GM21737 (cell line): ENCODE measurements at regions not wholly inside any gene's neighbourhood (a gene's known extent, or its start where the extent isn't known, plus 50 kb on each side); places are given as distances from the start of the nearest gene placed in this dataset.

ENCODE experiments used
- ATAC-seq: cut with Tn5 transposase; IDR thresholded peaks from one replicate; pipeline ENCODE4 v1.9.1; 2021; ENCODE audit warnings: mild to moderate bottlenecking, moderate library complexity; ENCODE audit not compliant: unreplicated experiment

DNA sequence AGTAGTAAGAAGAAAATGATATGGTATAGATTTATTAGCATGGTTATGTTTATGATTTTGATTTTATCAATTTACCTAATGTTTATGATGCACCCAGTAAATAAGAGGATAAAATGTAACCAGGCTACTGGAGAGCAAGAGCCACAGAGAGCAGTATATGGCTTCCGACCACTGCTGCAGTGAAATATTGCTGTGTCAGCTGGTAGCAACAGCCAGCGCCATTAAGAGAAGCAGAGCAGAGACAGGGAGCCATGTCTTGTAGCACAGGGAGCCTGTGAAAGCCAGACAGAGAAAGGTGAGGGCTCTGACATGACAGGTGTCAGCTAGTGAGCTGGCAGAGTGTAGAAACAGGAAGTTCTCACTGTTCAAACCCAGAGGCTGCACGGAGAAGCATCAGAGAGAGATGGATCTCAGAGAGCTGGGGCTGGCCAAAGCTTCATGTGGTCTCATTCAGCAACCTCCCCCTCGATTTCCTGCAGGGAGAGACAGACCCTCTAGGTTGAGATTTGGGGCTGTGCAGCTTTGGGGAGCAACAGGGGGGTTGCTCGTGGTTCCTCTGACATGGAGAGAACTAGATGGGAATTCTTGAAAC is 202.1 kb downstream of the MED10 start:
- ATAC-seq, result no peak

DNA sequence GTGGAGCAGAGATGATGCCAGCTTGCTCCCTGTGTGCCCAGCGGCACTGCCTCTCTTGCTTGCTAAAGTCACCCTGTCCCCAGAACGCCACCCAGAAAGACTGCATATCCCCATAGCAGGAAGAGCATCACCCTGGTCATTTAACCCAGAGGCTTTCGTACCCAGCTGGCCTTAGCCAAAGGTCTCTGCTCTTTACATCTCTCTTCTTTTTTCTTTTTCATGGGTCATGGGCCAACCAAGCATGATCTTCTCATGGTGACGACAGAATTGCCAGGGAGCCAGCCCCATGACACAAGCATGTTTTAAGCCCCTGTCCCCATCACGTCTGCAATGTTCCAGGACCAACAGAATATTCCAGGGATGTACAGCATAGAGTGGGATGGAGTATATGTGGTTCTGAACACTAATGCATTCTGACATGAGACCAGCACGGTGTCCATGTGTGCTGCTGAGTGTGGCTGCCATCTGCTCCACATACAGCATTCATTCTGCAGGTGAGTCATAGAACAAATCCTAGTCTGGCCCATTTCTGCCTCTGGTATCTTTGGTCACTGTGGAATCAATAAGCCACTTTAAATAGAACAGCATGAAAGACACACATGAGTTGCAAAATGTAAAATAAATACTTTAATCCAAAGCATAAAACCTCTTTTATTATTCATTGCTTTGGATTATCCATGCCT is 203.0 kb downstream of the MED10 start:
- no peak for ATAC-seq

DNA sequence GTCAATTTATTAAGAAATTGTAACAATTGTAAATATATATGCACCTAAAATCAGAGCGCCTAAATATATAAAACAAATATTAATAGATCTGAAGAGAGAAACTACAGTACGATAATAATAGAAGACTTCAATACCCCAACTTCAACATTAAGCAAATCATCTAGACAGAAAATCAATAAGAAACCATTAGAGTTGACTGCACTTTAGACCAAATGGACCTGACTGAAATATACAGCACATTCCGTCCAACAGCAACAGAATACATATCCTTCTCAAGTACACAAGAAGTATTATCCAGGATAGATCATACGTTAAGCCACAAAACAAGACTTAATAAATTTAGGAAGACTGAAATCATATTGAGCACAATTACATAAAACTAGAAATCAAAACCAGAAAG is 208.7 kb downstream of the MED10 start:
- ATAC-seq, result no peak

DNA sequence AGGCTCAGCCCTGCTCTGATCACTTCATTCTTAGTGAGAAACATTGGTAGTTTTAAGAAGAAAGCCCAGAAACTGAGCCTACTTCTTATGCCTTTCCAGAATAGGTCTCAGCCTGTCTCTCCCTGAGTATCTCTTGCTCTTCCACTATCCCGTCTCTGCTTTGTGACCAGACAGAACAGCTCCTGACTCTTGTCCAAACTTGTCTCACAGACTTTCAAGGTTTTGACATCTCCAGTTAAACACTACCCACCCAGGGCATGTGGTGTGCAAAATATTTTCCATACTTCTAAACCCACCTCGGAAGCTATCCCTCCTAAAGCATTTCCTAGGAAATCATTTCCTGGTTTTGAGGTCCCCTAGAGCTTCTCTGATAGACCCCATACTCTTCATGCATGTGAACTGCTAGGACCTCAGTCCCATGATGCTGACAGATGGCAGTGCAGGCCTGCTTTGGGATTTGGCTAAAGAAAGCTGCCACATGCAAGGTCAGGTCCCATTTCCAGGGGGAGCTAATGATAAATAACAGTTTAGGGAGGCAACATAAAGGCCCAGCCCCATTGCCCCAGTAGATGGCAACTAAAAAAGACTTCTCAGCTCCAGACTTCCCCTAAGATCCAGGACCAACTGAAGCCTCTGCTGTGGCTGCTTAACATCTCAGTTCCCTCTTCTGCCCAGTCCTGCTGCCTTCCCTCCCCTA is 211.5 kb downstream of the MED10 start:
- no peak for ATAC-seq

DNA sequence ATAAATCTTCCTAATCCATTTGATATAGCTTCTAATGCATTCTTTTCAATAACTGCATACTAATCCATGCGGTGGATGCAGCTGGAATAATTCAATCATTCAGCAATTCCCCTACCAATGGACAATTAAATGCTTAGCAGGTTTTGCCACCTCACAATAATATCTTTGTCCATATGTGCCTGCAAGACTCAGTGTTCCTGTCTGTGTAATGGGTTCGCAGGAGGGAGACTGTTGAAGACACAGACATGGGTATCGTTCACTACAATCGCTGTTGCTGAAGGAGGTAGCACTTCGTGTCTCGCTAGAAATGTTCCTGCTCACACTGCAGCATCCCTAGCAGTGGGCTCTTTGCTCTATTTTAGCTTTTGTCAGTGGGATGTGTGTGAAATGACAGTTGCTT is 214.4 kb downstream of the MED10 start:
- ATAC-seq, result no peak

DNA sequence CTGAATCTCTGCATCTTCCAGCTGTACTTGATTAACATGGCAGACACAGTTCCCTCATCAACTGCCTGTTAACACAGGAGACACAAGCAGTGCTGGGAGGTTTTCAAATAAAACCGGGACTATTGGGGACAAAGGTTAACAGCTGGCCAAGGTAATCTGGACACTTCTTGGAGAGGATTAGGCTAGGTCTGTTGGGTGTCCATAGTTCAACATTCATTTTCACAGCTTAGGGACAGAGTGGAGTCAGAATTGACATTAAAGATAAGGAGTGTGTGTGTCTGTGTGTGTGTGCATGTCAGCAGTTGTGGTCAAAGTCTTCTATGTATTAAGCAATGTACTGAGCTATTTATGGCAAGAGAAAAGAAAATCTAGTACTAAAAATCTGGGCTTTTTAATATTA is 216.2 kb downstream of the MED10 start:
- no peak for ATAC-seq

DNA sequence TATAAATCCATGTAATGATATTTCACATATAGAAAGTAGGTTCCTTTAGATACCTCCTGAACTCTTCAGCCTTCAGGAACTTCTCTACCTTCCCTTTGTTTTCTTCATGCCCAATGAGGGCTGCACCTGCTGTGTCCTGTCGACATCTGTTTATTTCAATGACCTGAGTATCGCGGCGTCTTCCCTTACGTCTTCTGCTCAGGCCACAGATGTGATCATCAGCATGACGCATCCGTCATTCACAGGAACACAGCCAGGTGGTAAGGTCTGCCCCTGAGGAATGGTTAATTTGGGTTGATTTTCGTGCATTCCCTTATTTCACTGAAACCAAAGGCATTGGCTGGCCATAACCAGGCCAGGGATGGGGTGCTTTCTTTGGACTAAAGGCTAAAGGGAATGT is 217.1 kb downstream of the MED10 start:
- ATAC-seq, result no peak

DNA sequence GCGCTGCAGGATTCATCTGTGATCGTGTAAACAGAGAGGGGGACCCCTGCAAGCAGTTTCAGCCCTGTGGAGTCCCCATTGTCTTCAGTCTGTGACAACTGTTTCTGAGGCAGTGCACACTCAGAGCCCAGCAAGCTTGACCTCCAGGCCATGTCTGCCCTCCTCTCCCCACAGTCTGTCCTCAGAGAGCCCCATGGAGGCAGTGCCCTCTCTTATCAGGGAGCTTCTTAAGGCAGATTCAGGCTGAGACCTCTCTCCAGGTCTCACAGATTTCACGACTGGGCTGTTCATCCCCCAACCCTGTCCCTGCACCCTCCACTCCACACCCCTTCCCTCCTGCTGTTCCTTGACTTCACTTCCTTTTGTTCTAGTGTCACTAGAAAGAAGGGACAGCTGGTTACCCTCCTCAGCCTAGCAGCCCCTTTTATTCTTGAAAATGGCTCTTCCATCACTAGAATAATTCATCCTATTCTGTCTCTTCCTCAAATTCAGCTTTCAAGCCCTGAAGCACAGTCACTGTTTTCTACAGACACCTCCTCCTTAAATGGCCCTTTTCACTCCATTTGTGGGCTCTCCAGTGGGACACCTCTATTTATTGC is 218.4 kb downstream of the MED10 start:
- no peak for ATAC-seq

DNA sequence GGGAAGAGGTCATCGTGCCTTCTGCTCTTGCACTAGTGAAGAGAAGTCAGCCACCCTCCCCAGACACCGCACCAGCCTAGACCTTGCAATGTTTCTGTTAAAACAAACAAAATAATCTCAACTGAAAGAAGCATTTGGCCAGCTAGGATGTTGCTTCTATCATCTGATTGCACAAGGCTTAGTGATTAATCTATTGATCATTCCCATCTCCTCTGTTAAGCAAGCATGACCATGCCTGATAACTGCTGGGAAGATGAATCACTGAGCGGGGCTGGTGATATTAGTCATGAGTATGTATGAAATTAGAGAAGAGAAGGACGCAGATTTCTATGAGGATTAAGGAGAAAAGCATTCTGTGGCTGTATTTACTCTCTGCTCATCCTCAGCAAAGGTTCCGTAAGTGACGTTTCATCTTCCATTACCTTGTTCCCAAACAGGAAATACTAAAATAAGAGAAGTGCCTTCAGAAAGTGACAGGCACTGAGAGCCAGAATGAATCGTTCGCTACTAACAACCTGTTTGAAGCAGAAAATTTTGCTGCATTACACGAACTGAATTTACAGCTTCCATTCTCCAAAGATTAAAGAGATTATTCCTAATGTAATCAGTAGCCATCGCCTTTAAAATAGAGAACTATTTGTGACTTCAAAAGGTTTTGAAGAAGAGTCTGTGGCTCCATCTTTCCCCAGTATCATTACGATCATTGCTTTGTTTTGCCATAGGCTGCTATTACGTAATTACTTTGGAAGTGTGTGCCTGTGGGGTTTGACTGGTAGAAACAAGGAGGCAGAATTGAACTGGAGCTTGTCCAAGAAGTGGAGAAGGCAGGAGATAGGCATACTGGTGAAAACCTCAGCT is 219.1 kb downstream of the MED10 start:
- ATAC-seq, result no peak

DNA sequence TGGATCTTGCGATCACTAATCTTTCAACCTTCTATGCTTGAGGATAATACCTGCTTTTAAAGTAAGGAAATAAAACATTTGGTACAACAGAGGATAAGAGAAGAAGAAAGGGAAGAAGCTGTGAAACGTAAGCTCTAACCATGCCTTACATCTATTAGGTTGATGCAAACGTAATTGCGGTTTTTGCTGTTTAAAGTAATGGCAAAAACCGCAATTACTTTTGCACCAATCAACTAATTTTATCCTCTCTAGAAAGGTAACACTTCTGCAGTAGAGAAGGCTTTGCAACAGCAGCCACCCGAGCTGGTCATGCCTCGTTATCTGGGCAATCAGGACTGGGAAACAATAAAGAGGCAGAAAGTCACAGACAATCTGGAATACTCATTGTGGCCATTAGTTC is 224.1 kb downstream of the MED10 start:
- ATAC-seq, result no peak

DNA sequence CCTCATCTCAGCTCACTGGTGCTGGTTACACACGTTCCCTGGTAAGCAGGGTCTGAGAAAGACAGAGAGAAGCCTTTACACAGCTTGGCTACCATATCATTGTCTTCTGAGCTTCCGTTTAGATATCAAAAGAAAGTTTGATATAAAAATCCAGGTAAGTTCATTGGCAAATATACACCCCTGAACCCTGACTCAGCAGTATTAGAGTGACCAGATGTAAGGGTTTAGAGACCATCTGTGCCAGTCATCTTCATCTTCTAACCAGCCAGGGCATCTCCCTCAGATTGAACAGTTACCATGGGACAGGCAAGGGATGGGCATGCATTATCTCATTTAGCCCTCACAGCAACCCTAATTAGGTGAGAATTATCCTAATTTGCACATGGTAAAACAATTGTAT is 232.1 kb downstream of the MED10 start:
- ATAC-seq, result no peak

DNA sequence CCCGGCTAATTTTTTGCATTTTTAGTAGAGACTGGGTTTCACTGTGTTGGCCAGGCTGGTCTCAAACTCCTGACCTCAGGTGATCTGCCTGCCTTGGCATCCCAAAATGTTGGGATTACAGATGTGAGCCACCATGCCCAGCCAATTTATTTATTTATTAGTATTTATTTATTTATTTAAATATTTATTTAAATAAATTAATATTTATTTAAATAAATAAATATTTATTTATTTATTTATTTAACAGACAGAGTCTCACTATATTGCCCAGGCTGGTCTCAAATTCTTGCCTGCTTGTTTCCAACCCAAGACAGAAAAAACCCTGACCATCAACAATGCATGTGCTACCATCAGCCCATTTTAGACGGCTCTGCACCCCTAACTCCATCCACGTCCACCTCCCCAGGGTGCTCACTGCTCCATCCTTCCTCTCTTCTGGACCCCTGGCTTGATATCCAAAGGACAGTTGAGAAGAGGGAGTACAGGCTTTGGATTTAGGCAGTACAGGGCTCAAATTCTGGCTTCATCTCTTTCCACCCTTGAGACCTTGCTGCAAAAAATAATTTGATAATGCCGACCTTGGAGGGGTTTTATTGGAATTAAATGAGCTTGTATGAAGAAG is 232.6 kb downstream of the MED10 start:
- ATAC-seq, result no peak

DNA sequence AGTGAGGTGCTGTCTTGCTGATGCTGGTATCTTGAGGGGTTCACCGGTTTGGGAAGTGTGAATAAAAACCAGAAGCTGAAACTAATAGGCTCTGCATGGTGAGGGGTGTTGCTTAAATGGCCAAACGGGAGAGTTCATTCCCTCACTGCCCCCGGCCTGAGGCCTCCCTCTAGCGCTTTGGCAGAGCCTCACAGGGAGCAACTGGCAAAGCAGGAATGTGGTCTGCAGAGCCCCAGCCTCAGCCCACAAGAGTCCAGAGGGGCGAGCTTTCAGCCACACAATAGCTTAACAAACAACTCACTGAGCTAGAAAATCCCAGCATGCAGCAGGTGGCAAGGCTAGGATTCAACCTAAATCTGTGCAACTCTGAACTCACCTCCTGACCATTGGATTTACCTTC is 234.8 kb downstream of the MED10 start:
- ATAC-seq, result no peak

DNA sequence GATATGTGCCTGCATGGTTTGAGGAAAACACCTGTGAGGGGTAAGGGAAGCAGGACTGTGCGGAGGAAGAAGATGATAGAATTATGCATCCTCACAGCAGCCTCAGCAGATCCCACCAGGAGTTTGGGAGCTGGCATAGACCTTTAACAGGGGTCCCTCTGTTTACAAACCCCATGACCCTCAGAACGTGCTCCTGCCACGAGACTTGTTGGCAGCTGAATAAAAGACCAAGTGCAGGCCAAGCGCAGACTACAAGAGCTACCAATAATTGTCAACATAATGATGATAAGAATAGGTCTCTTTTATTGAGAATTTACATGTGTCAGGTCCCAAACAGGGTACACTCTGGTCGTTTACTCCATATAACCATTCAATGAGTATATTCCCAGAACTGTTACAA is 236.0 kb downstream of the MED10 start:
- ATAC-seq, result no peak

DNA sequence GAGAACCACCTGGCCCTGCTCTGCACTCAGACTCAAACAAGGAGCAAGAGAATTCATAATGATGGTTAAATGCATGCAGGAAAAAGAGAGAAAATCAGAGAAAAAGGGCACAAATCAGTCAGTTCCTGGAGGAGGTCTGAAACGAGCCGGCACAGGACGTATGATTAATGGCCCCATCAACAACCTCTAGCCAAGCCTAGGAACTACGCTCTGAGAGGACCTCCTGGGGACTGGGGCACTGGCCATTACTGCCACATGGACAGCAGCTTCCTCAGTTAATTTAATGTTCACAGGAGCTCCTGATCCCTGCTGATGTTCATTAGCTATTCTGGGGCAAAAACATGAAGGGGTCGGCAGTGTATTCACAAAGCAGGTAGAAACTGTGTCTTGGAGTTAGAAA is 238.1 kb downstream of the MED10 start:
- ATAC-seq, result no peak

DNA sequence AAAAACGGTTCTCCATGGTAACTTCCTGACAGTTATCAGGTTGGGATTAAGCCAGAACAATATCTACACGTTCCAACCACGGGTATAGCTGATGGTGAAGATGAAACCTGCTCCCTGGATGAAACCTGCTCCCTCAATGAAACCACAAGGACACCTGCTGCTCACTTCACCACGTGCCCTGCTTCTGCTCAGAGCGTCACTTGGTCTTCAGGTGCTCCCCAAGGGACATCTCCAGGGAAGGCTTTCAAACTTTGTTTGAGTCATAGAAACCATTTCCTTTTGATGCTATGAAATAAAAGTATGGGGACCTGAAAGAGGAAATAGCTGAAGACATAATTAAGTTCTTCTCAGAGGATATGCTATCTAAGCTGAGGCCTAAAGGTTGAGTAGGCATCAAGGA is 242.4 kb downstream of the MED10 start:
- peak; percentile 77 for ATAC-seq

DNA sequence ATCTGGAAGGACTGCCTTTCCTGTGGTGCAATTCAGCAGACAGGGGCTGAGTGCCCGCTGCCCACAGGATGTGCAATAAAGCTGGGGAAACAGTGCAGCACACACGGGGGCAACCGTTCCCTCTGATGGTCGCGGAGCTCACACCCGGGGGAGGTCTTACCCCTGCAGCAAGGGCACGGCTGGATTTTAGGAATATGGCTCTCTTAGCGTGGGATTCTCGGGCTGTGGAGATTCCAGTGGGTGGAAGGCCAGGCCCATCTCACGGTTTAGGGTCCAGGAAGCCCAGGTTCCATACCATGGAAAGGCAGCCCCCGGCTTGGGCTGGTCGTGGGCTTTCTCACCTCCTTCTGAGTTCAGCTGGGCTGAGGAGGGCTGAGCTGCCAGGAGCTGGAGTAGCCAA is 244.1 kb downstream of the MED10 start:
- no peak for ATAC-seq

DNA sequence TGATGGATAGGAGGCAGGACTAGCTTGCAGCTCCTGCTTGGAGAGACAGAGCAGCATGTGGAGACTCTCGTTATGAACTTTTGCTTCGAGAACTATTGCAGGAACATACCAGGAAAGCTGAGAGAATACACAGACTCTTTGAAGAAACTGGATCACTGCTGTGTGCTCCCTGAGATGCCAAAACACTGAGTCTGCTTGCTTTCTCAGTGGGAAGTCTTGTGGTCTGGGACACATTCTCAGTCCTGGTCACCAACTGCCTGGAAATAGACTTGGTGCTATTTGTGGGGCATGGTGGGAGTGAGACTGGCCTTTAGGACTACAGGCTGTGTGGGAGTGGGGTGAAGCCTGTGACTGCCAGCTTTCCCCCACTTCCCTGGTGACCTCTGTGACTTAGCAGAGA is 252.6 kb downstream of the MED10 start:
- ATAC-seq, result no peak

DNA sequence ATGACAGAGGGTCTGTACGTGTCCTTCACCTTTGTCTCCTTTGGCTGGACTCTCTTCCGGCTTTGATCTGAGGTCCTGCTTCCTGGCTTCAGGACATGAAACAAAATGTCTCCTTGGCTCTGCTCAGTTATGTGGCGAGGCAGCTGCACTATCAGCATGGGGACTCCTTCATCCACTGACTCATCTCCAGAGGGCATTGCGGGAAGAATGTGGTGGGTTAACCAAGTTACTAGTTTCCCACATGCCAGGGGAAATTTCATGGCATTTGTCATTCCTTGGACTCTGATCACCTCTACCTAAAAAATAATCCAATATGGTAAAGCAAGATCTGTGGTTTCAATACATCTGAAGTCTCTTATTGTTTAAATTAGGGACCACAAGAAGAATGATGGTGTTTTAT is 259.7 kb downstream of the MED10 start:
- no peak for ATAC-seq

DNA sequence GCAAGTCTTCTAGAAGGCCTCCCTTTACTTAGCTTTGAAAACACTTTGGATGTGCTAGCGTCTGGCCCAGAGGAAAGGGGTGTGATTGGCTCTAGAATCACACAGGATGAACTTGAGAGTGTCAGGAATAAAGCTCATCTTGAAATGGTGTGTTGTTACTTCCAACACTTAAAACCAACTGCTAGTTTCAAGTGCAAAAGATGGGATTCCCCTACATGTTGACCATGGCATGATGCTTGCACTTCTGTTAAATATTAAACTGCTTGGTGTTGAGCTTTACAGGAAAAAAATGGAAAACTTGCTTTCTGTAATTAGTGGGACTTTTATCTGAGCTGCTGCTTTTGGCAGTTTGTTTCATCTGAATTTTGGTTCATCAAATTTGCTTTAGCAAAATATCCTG is 261.1 kb downstream of the MED10 start:
- no peak for ATAC-seq

DNA sequence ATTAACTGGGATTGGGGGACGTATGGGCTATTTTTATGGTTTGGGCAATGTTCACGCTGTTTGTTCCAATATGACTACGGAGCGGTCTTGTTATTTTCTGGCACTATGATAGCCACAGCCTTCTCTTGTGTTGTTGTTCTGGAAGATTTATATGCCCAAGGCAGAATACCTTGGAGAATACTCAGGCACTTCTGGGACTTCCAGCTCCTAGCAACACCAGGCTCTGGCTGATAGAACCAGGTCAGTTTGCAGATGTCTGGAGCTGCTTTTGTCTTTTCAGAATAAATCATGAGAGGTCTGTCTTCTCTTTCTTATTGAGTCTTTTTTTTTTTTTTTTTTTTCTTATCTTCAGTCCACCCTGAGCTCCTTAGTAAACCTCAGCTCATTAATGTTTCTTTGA is 262.5 kb downstream of the MED10 start:
- no peak for ATAC-seq
